GM12891 (cell line): ENCODE measurements at regions not wholly inside any gene's neighbourhood (a gene's known extent, or its start where the extent isn't known, plus 50 kb on each side); places are given as distances from the start of the nearest gene placed in this dataset.

Experiments used
- POLR2A ChIP-seq: IDR thresholded peaks from 2 replicates; pipeline ENCODE4 v1.6.1; 2011; ENCODE audit warnings: low read depth, low read length, control low read depth
- POLR2AphosphoS5 ChIP-seq: IDR thresholded peaks from 2 replicates; pipeline ENCODE4 v1.6.1; 2011; ENCODE audit warnings: low read depth, low read length, control low read depth
- SPI1 ChIP-seq: IDR thresholded peaks from 2 replicates; pipeline ENCODE4 v1.6.1; 2011; ENCODE audit warnings: low read depth, low read length, control low read depth
- TAF1 ChIP-seq: IDR thresholded peaks from 2 replicates; pipeline ENCODE4 v1.6.1; 2011; ENCODE audit warnings: low read depth, low read length, control low read depth

DNA sequence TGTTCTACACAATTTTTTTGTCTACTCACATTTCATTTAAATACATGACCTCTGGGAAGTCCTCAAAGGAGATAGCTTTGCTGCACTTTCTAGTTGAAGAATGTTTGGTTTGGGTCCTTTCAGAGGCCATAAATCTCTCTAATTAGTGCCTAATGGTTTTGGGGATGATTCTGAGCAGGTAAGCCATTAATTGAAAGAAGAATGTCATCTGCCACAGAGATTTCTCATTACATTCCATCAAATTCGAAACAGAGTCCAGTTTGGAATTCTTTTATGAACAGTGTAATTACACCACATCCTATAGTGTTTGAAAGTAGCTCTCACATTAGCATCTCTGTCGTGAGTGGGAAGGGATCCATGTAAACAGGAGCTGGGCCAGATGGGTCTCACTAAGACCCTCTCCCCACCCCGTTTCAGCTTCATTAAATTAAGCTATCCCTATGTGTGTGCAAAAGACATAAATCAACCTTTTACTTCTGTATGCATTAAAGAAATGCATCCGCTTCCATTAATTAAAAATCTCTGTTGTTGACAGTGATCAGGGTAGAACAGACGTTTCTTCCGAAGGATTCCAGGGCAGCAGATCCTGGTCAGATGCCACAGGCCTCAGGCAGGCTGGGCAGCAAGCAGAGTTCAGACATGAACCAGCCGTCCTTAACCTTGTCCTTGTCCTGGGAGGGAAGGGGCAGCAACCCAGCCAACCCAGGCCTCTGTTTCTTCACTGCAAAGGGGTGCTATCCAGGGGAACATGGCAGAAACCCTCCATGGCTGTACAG is 99.8 kb upstream of the MAP1B start:
- TF ChIP-seq POLR2A (no peak), TAF1 (no peak), SPI1 (no peak), POLR2AphosphoS5 (no peak)
